CD8-positive, alpha-beta memory T cell (primary cell): ENCODE measurements at regions not wholly inside any gene's neighbourhood (a gene's known extent, or its start where the extent isn't known, plus 50 kb on each side); places are given as distances from the start of the nearest gene placed in this dataset.

Experiments
- CTCF ChIA-PET: fragments of 350-600 bp; sonication (Branson Sonifier 250); formaldehyde crosslinking; loops from one replicate; lab custom pipeline; 2021; ENCODE audit warnings: antibody characterized with exemption; lab: Charles Lee
- POLR2A ChIA-PET: fragments of 350-600 bp; sonication (Branson Sonifier 250); formaldehyde crosslinking; loops from one replicate; lab custom pipeline; 2021; ENCODE audit warnings: antibody characterized with exemption; lab: Charles Lee
- DNase-seq, 5 donors: peaks; one replicate each; pipeline versions ENCODE4 v3.0.0 to v3.0.0-alpha.2; 2020 to 2022; ENCODE audit warnings: mixed read lengths in 1 of 5
- H3K27ac ChIP-seq: one replicate; pipeline ENCODE4 v1.7.0; 2013; ENCODE audit warnings: low read depth, mild to moderate bottlenecking, low read length, moderate library complexity
- H3K27me3 ChIP-seq: 2 replicates; pipeline ENCODE4 v1.7.0; 2013; ENCODE audit warnings: low read length, mild to moderate bottlenecking; ENCODE audit not compliant: insufficient read depth, poor library complexity, severe bottlenecking
- H3K36me3 ChIP-seq: 2 replicates; pipeline ENCODE4 v1.7.0; 2013; ENCODE audit warnings: mild to moderate bottlenecking, low read length, moderate library complexity; ENCODE audit not compliant: insufficient read depth
- H3K4me1 ChIP-seq: 2 replicates; pipeline ENCODE4 v1.7.0; 2013; ENCODE audit warnings: mild to moderate bottlenecking, low read length, moderate library complexity; ENCODE audit not compliant: insufficient read depth
- H3K4me3 ChIP-seq: 2 replicates; pipeline ENCODE4 v1.7.0; 2013; ENCODE audit warnings: mild to moderate bottlenecking, low read length
- H3K9me3 ChIP-seq: 2 replicates; pipeline ENCODE4 v1.7.0; 2013; ENCODE audit warnings: mild to moderate bottlenecking, low read length
- H3K27ac Mint-ChIP-seq, 8 donors: one replicate each; pipeline ENCODE4 v1.8.0; 2020 to 2021; ENCODE audit warnings: mixed read lengths in 8 of 8, mild to moderate bottlenecking in 6 of 8, inconsistent platforms in 3 of 8, moderate library complexity in 3 of 8
- H3K27me3 Mint-ChIP-seq, 2 donors: one replicate each; pipeline ENCODE4 v1.8.0; 2020 to 2021; ENCODE audit warnings: mixed read lengths in 2 of 2, mild to moderate bottlenecking in 1 of 2, moderate library complexity in 1 of 2
- H3K36me3 Mint-ChIP-seq, 3 donors: one replicate each; pipeline ENCODE4 v1.8.0; 2020 to 2021; ENCODE audit warnings: mixed read lengths in 3 of 3, inconsistent platforms in 1 of 3, mild to moderate bottlenecking in 1 of 3
- H3K4me1 Mint-ChIP-seq, 3 donors: one replicate each; pipeline ENCODE4 v1.8.0; 2020 to 2021; ENCODE audit warnings: mixed read lengths in 3 of 3, inconsistent platforms in 1 of 3, mild to moderate bottlenecking in 1 of 3
- H3K4me3 Mint-ChIP-seq, 7 donors: one replicate each; pipeline ENCODE4 v1.8.0; 2020 to 2021; ENCODE audit warnings: mixed read lengths in 7 of 7, mild to moderate bottlenecking in 6 of 7, moderate library complexity in 4 of 7, inconsistent platforms in 2 of 7
- H3K9me3 Mint-ChIP-seq, 5 donors: one replicate each; pipeline ENCODE4 v1.8.0; 2020 to 2022; ENCODE audit warnings: mixed read lengths in 5 of 5, mild to moderate bottlenecking in 3 of 5, moderate library complexity in 2 of 5, inconsistent platforms in 1 of 5

- Mint-ChIP-seq H3K9me3 (peaks cover 0 to 3% (median 2%) of the 10 kb centered on the region in 5 donors), H3K4me1 (no peaks in the 10 kb centered on the region), H3K36me3 (no peaks in the 10 kb centered on the region), H3K27ac (no peak overlapping the region), H3K27me3 (peaks cover 12 to 16% of the 10 kb centered on the region in 2 donors), H3K4me3 (no peak overlapping the region)
- no peak overlapping the region for H3K4me3 ChIP-seq
- H3K27ac ChIP-seq = no peak overlapping the region
- H3K9me3 ChIP-seq = no peaks in the 10 kb centered on the region
- POLR2A ChIA-PET = no interaction called here
- DNase-seq = no peak
- H3K4me1 ChIP-seq = no peaks in the 10 kb centered on the region
- H3K27me3 ChIP-seq = no peaks in the 10 kb centered on the region
- no peaks in the 10 kb centered on the region for H3K36me3 ChIP-seq
- CTCF ChIA-PET = no interaction called here
These were observed 50.8 kb upstream of the SLC36A4 start for GRCh38 chr11:93248602-93249001.

GRCh38 chr11:93249459-93250220, 51.8 kb upstream of the SLC36A4 start:
- no peak overlapping the region for H3K4me3 Mint-ChIP-seq
- no peaks in the 10 kb centered on the region for H3K36me3 ChIP-seq
- no peak overlapping the region for H3K27ac ChIP-seq
- POLR2A ChIA-PET = interaction anchor here (0.6 kb wide), 1 partner anchor 62 kb away, joined by 4 read pairs; no protein-coding TSS in a partner anchor
- no peaks in the 10 kb centered on the region for H3K4me1 ChIP-seq
- H3K27me3 ChIP-seq = no peaks in the 10 kb centered on the region
- no peak overlapping the region for H3K4me3 ChIP-seq
- no peaks in the 10 kb centered on the region for H3K36me3 Mint-ChIP-seq
- H3K9me3 Mint-ChIP-seq = peaks cover 0 to 7% (median 3%) of the 10 kb centered on the region in 5 donors
- CTCF ChIA-PET = no interaction called here
- H3K27me3 Mint-ChIP-seq = peaks cover 12 to 20% of the 10 kb centered on the region in 2 donors
- no peak for DNase-seq
- no peak overlapping the region for H3K27ac Mint-ChIP-seq
- H3K4me1 Mint-ChIP-seq = no peaks in the 10 kb centered on the region
- H3K9me3 ChIP-seq = no peaks in the 10 kb centered on the region

GRCh38 chr11:93250326-93250725, 52.5 kb upstream of the SLC36A4 start:
- POLR2A ChIA-PET = interaction anchor here (0.6 kb wide), 1 partner anchor 63 kb away, joined by 4 read pairs; no protein-coding TSS in a partner anchor
- Histone ChIP-seq H3K4me1 (no peaks in the 10 kb centered on the region), H3K27me3 (no peaks in the 10 kb centered on the region), H3K36me3 (no peaks in the 10 kb centered on the region), H3K9me3 (no peaks in the 10 kb centered on the region), H3K27ac (no peak overlapping the region), H3K4me3 (no peak overlapping the region)
- CTCF ChIA-PET = no interaction called here
- Mint-ChIP-seq H3K4me1 (no peaks in the 10 kb centered on the region), H3K4me3 (no peak overlapping the region), H3K9me3 (peaks cover 0 to 7% (median 2%) of the 10 kb centered on the region in 5 donors), H3K36me3 (no peaks in the 10 kb centered on the region), H3K27ac (no peak overlapping the region), H3K27me3 (peaks cover 10 to 20% of the 10 kb centered on the region in 2 donors)
- no peak for DNase-seq

GRCh38 chr11:93251922-93252321, 54.1 kb upstream of the SLC36A4 start:
- Histone ChIP-seq H3K36me3 (no peaks in the 10 kb centered on the region), H3K4me3 (no peak overlapping the region), H3K9me3 (no peaks in the 10 kb centered on the region), H3K4me1 (no peaks in the 10 kb centered on the region), H3K27ac (no peak overlapping the region), H3K27me3 (no peaks in the 10 kb centered on the region)
- DNase-seq = no peak
- CTCF ChIA-PET = no interaction called here
- H3K27me3 Mint-ChIP-seq = peaks cover 8 to 15% of the 10 kb centered on the region in 2 donors
- no peaks in the 10 kb centered on the region for H3K4me1 Mint-ChIP-seq
- POLR2A ChIA-PET = no interaction called here
- H3K4me3 Mint-ChIP-seq = no peak overlapping the region
- no peaks in the 10 kb centered on the region for H3K36me3 Mint-ChIP-seq
- peaks cover 0 to 7% (median 0%) of the 10 kb centered on the region in 5 donors for H3K9me3 Mint-ChIP-seq
- H3K27ac Mint-ChIP-seq = no peak overlapping the region

GRCh38 chr11:93253111-93253510, 55.3 kb upstream of the SLC36A4 start:
- Histone ChIP-seq H3K36me3 (no peaks in the 10 kb centered on the region), H3K4me1 (no peaks in the 10 kb centered on the region), H3K27me3 (no peaks in the 10 kb centered on the region), H3K4me3 (no peak overlapping the region), H3K27ac (no peak overlapping the region), H3K9me3 (no peaks in the 10 kb centered on the region)
- Mint-ChIP-seq H3K27ac (no peak overlapping the region), H3K4me3 (no peak overlapping the region), H3K9me3 (peaks cover 0 to 7% (median 0%) of the 10 kb centered on the region in 5 donors), H3K36me3 (no peaks in the 10 kb centered on the region), H3K4me1 (no peaks in the 10 kb centered on the region), H3K27me3 (peaks cover 6 to 12% of the 10 kb centered on the region in 2 donors)
- DNase-seq = no peak
- ChIA-PET CTCF (no interaction called here), POLR2A (no interaction called here)

- no peak for DNase-seq
- no peak overlapping the region for H3K27ac Mint-ChIP-seq
- peaks cover 2 to 9% (median 5%) of the 10 kb centered on the region in 5 donors for H3K9me3 Mint-ChIP-seq
- H3K36me3 Mint-ChIP-seq = no peaks in the 10 kb centered on the region
- peaks cover 5 to 13% of the 10 kb centered on the region in 2 donors for H3K27me3 Mint-ChIP-seq
- ChIA-PET CTCF (no interaction called here), POLR2A (no interaction called here)
- no peak overlapping the region for H3K4me3 ChIP-seq
- no peaks in the 10 kb centered on the region for H3K4me1 ChIP-seq
- no peaks in the 10 kb centered on the region for H3K4me1 Mint-ChIP-seq
- H3K4me3 Mint-ChIP-seq = no peak overlapping the region
- H3K27me3 ChIP-seq = no peaks in the 10 kb centered on the region
- H3K36me3 ChIP-seq = no peaks in the 10 kb centered on the region
- H3K27ac ChIP-seq = no peak overlapping the region
- no peaks in the 10 kb centered on the region for H3K9me3 ChIP-seq
These were observed 58.8 kb upstream of the SLC36A4 start for GRCh38 chr11:93256623-93257022.

GRCh38 chr11:93267383-93267782, 63.2 kb upstream of the DEUP1 start:
- ChIA-PET POLR2A (no interaction called here), CTCF (no interaction called here)
- H3K36me3 Mint-ChIP-seq = no peaks in the 10 kb centered on the region
- no peak overlapping the region for H3K27ac Mint-ChIP-seq
- no peaks in the 10 kb centered on the region for H3K4me1 Mint-ChIP-seq
- H3K4me1 ChIP-seq = no peaks in the 10 kb centered on the region
- H3K27me3 Mint-ChIP-seq = peaks cover 2 to 8% of the 10 kb centered on the region in 2 donors
- H3K4me3 ChIP-seq = no peak overlapping the region
- DNase-seq = no peak
- H3K27me3 ChIP-seq = no peaks in the 10 kb centered on the region
- H3K36me3 ChIP-seq = no peaks in the 10 kb centered on the region
- H3K27ac ChIP-seq = no peak overlapping the region
- no peak overlapping the region for H3K4me3 Mint-ChIP-seq
- peaks cover 2 to 10% (median 6%) of the 10 kb centered on the region in 5 donors for H3K9me3 Mint-ChIP-seq
- no peaks in the 10 kb centered on the region for H3K9me3 ChIP-seq

- Histone ChIP-seq H3K4me1 (no peaks in the 10 kb centered on the region), H3K27me3 (no peaks in the 10 kb centered on the region), H3K4me3 (no peak overlapping the region), H3K27ac (no peak overlapping the region), H3K9me3 (no peaks in the 10 kb centered on the region), H3K36me3 (no peaks in the 10 kb centered on the region)
- no peak overlapping the region for H3K27ac Mint-ChIP-seq
- no peaks in the 10 kb centered on the region for H3K36me3 Mint-ChIP-seq
- no peak overlapping the region for H3K4me3 Mint-ChIP-seq
- no peaks in the 10 kb centered on the region for H3K4me1 Mint-ChIP-seq
- ChIA-PET CTCF (no interaction called here), POLR2A (no interaction called here)
- peaks cover 2 to 10% (median 6%) of the 10 kb centered on the region in 5 donors for H3K9me3 Mint-ChIP-seq
- peaks cover 0 to 2% of the 10 kb centered on the region in 2 donors for H3K27me3 Mint-ChIP-seq
- no peak for DNase-seq
These were observed 62.1 kb upstream of the DEUP1 start for GRCh38 chr11:93268287-93269040.
